Loucy (cell line): ENCODE measurements at regions not wholly inside any gene's neighbourhood (a gene's known extent, or its start where the extent isn't known, plus 50 kb on each side); places are given as distances from the start of the nearest gene placed in this dataset.

Experiments used
- H2AFZ ChIP-seq: fragments of 200-600 bp; sonication (generic); 2 replicates; pipeline ENCODE4 v1.6.0; 2016; ENCODE audit warnings: antibody characterized with exemption, mild to moderate bottlenecking, low read length, moderate library complexity
- H3F3A ChIP-seq: fragments of 200-600 bp; 2 replicates; pipeline ENCODE4 v1.6.0; 2016; ENCODE audit warnings: antibody characterized with exemption, low read depth, mild to moderate bottlenecking
- H3K27me3 ChIP-seq: fragments of 200-600 bp; sonication (generic); 2 replicates; pipeline ENCODE4 v1.6.1; 2014; ENCODE audit warnings: low read length, mild to moderate bottlenecking; ENCODE audit not compliant: insufficient read depth, poor library complexity, severe bottlenecking
- H3K36me3 ChIP-seq: fragments of 200-600 bp; sonication (generic); 2 replicates; pipeline ENCODE4 v1.6.1; 2016; ENCODE audit warnings: low read length; ENCODE audit not compliant: insufficient read depth
- H3K4me1 ChIP-seq: fragments of 200-600 bp; sonication (generic); 2 replicates; pipeline ENCODE4 v1.5.1; 2014; ENCODE audit warnings: low read length, mild to moderate bottlenecking; ENCODE audit not compliant: insufficient read depth, poor library complexity, severe bottlenecking
- H3K4me2 ChIP-seq: fragments of 200-600 bp; sonication (generic); 2 replicates; pipeline ENCODE4 v1.6.0; 2014; ENCODE audit warnings: antibody characterized with exemption, low read length, low read depth, mild to moderate bottlenecking; ENCODE audit not compliant: poor library complexity, severe bottlenecking
- H3K4me3 ChIP-seq: fragments of 200-600 bp; sonication (generic); 2 replicates; pipeline ENCODE4 v1.5.1; 2014; ENCODE audit warnings: low read length, mild to moderate bottlenecking, mixed read lengths; ENCODE audit not compliant: poor library complexity, severe bottlenecking
- H3K79me2 ChIP-seq: fragments of 200-600 bp; sonication (generic); 2 replicates; pipeline ENCODE4 v1.6.1; 2014; ENCODE audit warnings: low read length; ENCODE audit not compliant: insufficient read depth
- H3K9ac ChIP-seq: fragments of 200-600 bp; sonication (generic); 2 replicates; pipeline ENCODE4 v1.6.0; 2014; ENCODE audit warnings: mild to moderate bottlenecking, low read depth, low read length, moderate library complexity; ENCODE audit not compliant: poor library complexity, severe bottlenecking
- H3K9me2 ChIP-seq: fragments of 200-600 bp; sonication (generic); replicated peaks from 2 replicates; pipeline ENCODE4 v1.6.1; 2016; ENCODE audit warnings: low read depth, low read length, mixed read lengths
- H3K9me3 ChIP-seq: fragments of 200-600 bp; sonication (generic); 2 replicates; pipeline ENCODE4 v1.6.1; 2014; ENCODE audit warnings: mild to moderate bottlenecking, antibody characterized with exemption, low read length, low read depth; ENCODE audit not compliant: insufficient read depth
- H4K20me1 ChIP-seq: fragments of 200-600 bp; sonication (generic); 2 replicates; pipeline ENCODE4 v1.6.0; 2014; ENCODE audit warnings: antibody characterized with exemption, low read length, mild to moderate bottlenecking; ENCODE audit not compliant: insufficient read depth, poor library complexity, severe bottlenecking
- EZH2phosphoT487 ChIP-seq: fragments of 200-600 bp; IDR thresholded peaks from 2 replicates; pipeline ENCODE4 v1.6.1; 2018; ENCODE audit warnings: antibody characterized with exemption, mild to moderate bottlenecking, moderate library complexity, borderline replicate concordance
- TF ChIP-seq, protein P1 (sequence below): fragments of 200-600 bp; sonication (generic); conservative IDR thresholded peaks from 2 replicates; pipeline ENCODE4 v1.5.1; 2014; ENCODE audit warnings: mild to moderate bottlenecking, antibody characterized with exemption, low read length

DNA sequence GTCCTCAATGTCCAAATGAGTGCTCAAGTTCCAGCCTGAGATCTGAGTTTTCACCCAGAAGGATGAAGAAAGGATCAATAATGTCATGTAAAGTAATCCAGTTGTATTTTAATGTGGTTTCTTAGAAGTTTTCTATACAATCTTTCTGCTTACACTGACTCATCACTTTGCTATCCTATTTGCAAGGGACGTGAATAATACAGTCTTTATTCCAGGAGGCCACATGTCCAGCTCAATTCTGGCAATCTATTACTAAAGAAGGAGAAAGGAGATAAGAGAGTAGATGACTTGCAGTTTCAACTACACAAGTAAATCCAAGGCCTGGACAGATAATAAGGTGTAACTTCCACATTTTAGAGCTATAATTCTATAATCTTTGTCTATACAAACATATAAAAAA lies 601.1 kb upstream of the SETBP1 start:
- no peaks in the 10 kb centered on the region for H4K20me1 ChIP-seq

DNA sequence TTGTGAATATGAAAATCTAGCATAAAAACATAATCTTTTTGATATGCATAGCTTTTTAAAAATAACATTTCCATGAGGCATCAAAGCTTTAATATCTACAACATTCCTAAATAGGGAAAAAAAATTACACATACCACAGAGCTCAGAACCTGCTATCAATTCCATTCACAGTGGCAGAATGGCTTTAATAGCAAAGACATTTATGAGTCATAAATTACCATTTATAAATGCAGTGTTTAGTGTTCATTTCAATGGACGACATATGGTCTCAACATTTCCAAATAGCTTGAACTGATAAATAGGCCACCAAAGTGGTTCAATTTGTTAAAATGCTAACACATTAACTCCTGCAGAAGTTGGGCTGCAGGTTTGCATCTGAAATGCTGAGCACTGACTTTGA lies 600.6 kb upstream of the SETBP1 start:
- no peaks in the 10 kb centered on the region for H3K79me2 ChIP-seq
- no peak overlapping the region for H3K9ac ChIP-seq
- H3F3A ChIP-seq, result no peaks in the 10 kb centered on the region
- H3K4me1 ChIP-seq, result no peaks in the 10 kb centered on the region
- H2AFZ ChIP-seq, result no peak overlapping the region
- H3K9me3 ChIP-seq, result no peaks in the 10 kb centered on the region
- no peaks in the 10 kb centered on the region for H4K20me1 ChIP-seq
- no peak overlapping the region for H3K4me2 ChIP-seq
- no peak for TF ChIP-seq EZH2phosphoT487
- TF ChIP-seq, protein P1, sequence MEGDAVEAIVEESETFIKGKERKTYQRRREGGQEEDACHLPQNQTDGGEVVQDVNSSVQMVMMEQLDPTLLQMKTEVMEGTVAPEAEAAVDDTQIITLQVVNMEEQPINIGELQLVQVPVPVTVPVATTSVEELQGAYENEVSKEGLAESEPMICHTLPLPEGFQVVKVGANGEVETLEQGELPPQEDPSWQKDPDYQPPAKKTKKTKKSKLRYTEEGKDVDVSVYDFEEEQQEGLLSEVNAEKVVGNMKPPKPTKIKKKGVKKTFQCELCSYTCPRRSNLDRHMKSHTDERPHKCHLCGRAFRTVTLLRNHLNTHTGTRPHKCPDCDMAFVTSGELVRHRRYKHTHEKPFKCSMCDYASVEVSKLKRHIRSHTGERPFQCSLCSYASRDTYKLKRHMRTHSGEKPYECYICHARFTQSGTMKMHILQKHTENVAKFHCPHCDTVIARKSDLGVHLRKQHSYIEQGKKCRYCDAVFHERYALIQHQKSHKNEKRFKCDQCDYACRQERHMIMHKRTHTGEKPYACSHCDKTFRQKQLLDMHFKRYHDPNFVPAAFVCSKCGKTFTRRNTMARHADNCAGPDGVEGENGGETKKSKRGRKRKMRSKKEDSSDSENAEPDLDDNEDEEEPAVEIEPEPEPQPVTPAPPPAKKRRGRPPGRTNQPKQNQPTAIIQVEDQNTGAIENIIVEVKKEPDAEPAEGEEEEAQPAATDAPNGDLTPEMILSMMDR, result no peak
- no peak overlapping the region for H3K4me3 ChIP-seq
- no peaks in the 10 kb centered on the region for H3K27me3 ChIP-seq
- no peaks in the 10 kb centered on the region for H3K36me3 ChIP-seq
- H3K9me2 ChIP-seq, result no peaks in the 10 kb centered on the region

More for the DNA sequence above, 601.1 kb upstream of the SETBP1 start:
- H3K9me2 ChIP-seq, result no peaks in the 10 kb centered on the region
- no peak overlapping the region for H3K4me2 ChIP-seq
- no peaks in the 10 kb centered on the region for H3K9me3 ChIP-seq
- no peaks in the 10 kb centered on the region for H3K4me1 ChIP-seq
- H3K27me3 ChIP-seq, result no peaks in the 10 kb centered on the region
- H3K9ac ChIP-seq, result no peak overlapping the region
- no peak overlapping the region for H2AFZ ChIP-seq
- no peaks in the 10 kb centered on the region for H3K36me3 ChIP-seq
- no peaks in the 10 kb centered on the region for H3K79me2 ChIP-seq
- no peaks in the 10 kb centered on the region for H3F3A ChIP-seq
- TF ChIP-seq EZH2phosphoT487, result no peak
- TF ChIP-seq, protein P1, result no peak
- no peak overlapping the region for H3K4me3 ChIP-seq

DNA sequence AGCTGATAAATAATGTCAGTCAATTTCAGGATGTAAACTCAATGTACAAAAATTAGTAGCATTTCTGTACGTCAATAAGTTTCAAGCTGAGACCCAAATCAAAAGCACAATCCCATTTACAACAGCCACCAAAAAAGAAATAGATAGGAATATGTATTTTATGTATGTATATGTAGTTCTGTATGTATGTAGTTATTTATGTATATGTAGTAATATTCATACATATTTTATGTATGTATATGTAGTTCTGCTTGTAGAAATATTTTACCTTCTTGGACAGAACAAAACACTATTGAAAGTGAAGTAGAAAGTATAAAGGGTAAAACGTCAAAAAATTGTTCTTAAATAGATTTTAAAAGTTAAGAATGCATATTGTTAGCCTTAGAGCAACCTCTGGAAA lies 591.0 kb upstream of the SETBP1 start:
- no peaks in the 10 kb centered on the region for H3K9me2 ChIP-seq
- H3K79me2 ChIP-seq, result no peaks in the 10 kb centered on the region

More for the DNA sequence above, 591.0 kb upstream of the SETBP1 start:
- Histone ChIP-seq H3K27me3 (no peaks in the 10 kb centered on the region), H3F3A (no peaks in the 10 kb centered on the region), H2AFZ (no peak overlapping the region), H3K4me1 (peaks cover 4% of the 10 kb centered on the region), H3K4me2 (no peak overlapping the region), H3K9me3 (no peaks in the 10 kb centered on the region), H3K4me3 (no peak overlapping the region), H3K36me3 (no peaks in the 10 kb centered on the region), H4K20me1 (no peaks in the 10 kb centered on the region), H3K9ac (no peak overlapping the region)
- no peak for TF ChIP-seq EZH2phosphoT487
- TF ChIP-seq, protein P1, result no peak
